ENCODE measurements at regions not wholly inside any gene's neighbourhood (a gene's known extent, or its start where the extent isn't known, plus 50 kb on each side); places are given as distances from the start of the nearest gene placed in this dataset.
"Not testable (repeated sequence)": the region's sequence is repeated elsewhere in the genome, so short reads cannot be mapped to it uniquely, and the experiment has no call there.

GRCh38 chr5:54794135-54794975 lies 191.0 kb downstream of the ESM1 start:
- Histone ChIP-seq H3K9me2 (replicated peaks; ENCODE audit: low read depth, low read length) (no peaks in the 10 kb centered on the region), H3K4me2 (ENCODE audit: low read depth, low read length, poor library complexity, severe bottlenecking) (no peak overlapping the region), H3K4me1 (ENCODE audit: insufficient read depth, low read length, poor library complexity, severe bottlenecking) (no peaks in the 10 kb centered on the region)

DNA sequence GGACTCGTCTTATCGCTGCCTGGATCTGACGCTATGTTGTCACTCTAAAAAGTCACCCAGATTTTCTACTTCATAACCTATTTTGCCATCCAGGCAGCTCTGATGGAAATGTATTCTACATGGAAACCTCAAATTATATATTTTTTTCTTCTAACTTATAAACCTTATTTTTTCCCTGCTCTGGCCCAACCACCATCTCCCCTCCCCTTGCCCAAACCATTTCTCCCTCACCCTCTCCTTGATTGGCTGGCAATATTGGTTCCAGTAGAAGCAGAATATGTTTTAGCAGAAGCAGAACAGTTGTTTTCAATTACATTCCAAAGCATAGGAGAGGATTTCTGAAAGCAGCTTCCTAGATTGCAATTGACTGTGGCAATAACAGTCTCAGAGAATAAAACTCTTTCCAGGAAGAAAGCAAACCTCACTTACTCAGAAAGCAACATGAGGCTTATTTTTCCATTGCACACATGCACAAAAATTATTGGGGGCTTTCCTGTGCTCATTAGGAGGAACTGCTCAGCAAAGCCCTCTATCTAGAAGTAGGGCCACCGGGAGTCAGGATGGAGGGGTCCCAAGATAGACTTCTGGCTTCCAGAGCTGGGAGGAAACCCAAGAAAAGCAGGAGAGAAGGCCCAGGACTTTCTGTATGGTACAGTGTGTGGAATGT lies 191.8 kb downstream of the ESM1 start:
- Histone ChIP-seq H3K9me3 (ENCODE audit: insufficient read depth, low read depth, low read length) (no peaks in the 10 kb centered on the region), H3K79me2 (ENCODE audit: insufficient read depth, low read length) (no peaks in the 10 kb centered on the region), H3K4me2 (ENCODE audit: low read depth, low read length, poor library complexity, severe bottlenecking) (no peak overlapping the region), H3K4me1 (ENCODE audit: insufficient read depth, low read length, poor library complexity, severe bottlenecking) (no peaks in the 10 kb centered on the region), H3F3A (ENCODE audit: low read depth) (no peaks in the 10 kb centered on the region), H4K20me1 (ENCODE audit: insufficient read depth, low read length, poor library complexity, severe bottlenecking) (no peaks in the 10 kb centered on the region), H2AFZ (ENCODE audit: low read length) (no peak overlapping the region), H3K27me3 (ENCODE audit: insufficient read depth, low read length, poor library complexity, severe bottlenecking) (no peaks in the 10 kb centered on the region), H3K9me2 (replicated peaks; ENCODE audit: low read depth, low read length) (no peaks in the 10 kb centered on the region), H3K4me3 (ENCODE audit: low read length, poor library complexity, severe bottlenecking) (no peak overlapping the region), H3K9ac (ENCODE audit: low read depth, low read length, poor library complexity, severe bottlenecking) (no peak overlapping the region), H3K36me3 (ENCODE audit: insufficient read depth, low read length) (no peaks in the 10 kb centered on the region)
- TF ChIP-seq, protein P1, sequence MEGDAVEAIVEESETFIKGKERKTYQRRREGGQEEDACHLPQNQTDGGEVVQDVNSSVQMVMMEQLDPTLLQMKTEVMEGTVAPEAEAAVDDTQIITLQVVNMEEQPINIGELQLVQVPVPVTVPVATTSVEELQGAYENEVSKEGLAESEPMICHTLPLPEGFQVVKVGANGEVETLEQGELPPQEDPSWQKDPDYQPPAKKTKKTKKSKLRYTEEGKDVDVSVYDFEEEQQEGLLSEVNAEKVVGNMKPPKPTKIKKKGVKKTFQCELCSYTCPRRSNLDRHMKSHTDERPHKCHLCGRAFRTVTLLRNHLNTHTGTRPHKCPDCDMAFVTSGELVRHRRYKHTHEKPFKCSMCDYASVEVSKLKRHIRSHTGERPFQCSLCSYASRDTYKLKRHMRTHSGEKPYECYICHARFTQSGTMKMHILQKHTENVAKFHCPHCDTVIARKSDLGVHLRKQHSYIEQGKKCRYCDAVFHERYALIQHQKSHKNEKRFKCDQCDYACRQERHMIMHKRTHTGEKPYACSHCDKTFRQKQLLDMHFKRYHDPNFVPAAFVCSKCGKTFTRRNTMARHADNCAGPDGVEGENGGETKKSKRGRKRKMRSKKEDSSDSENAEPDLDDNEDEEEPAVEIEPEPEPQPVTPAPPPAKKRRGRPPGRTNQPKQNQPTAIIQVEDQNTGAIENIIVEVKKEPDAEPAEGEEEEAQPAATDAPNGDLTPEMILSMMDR (conservative IDR thresholded peaks at IDR 0.05; ENCODE audit: low read length), result no peak
- TF ChIP-seq EZH2phosphoT487 (IDR thresholded peaks at IDR 0.05; ENCODE audit: borderline replicate concordance), result no peak

More at GRCh38 chr5:54794135-54794975, 191.0 kb downstream of the ESM1 start:
- Histone ChIP-seq H3K79me2 (ENCODE audit: insufficient read depth, low read length) (no peaks in the 10 kb centered on the region), H4K20me1 (ENCODE audit: insufficient read depth, low read length, poor library complexity, severe bottlenecking) (no peaks in the 10 kb centered on the region), H2AFZ (ENCODE audit: low read length) (no peak overlapping the region), H3K9me3 (ENCODE audit: insufficient read depth, low read depth, low read length) (no peaks in the 10 kb centered on the region), H3K4me3 (ENCODE audit: low read length, poor library complexity, severe bottlenecking) (no peak overlapping the region), H3K36me3 (ENCODE audit: insufficient read depth, low read length) (no peaks in the 10 kb centered on the region), H3F3A (ENCODE audit: low read depth) (no peaks in the 10 kb centered on the region), H3K27me3 (ENCODE audit: insufficient read depth, low read length, poor library complexity, severe bottlenecking) (no peaks in the 10 kb centered on the region), H3K9ac (ENCODE audit: low read depth, low read length, poor library complexity, severe bottlenecking) (no peak overlapping the region)
- TF ChIP-seq, protein P1 (conservative IDR thresholded peaks at IDR 0.05; ENCODE audit: low read length), result no peak
- TF ChIP-seq EZH2phosphoT487 (IDR thresholded peaks at IDR 0.05; ENCODE audit: borderline replicate concordance), result no peak

DNA sequence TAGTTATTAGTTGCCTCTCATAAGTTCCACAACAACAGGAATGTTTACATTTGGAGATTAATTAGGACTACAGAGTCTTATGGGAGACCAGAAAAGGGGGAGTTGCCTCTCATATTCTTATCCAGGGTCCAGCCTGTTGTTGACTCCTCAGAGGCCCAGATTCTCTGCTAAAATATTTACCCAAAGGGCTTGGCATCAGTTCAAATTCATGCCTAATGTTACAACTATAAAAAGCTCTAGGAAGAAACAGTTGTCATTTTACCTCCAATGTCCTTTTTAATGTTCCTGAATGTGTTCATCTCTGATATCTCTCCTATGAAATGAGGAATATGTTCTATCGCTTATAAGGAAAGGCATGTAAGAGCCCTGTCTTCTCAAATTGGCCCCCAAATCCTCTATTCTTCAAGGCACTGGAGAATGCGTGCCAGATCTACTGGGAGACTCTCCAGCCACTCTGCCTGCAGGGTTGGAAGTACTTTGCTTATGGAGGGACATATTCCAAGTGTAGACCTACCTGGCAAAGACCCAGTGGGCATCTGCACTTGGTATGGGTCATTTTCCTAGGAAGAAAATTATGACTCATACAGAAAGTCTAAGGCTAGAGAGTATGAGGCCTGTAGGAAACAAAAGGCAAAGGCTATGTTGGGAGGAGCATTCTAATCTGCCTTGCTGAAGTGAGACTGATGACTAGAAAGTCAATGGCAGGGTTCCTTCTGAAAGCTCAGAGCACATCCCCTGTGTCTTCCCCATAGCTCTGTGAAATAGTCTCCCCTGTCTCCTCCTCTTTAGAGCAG lies 192.6 kb downstream of the ESM1 start:
- Histone ChIP-seq H4K20me1 (ENCODE audit: insufficient read depth, low read length, poor library complexity, severe bottlenecking) (no peaks in the 10 kb centered on the region), H3K9me3 (ENCODE audit: insufficient read depth, low read depth, low read length) (no peaks in the 10 kb centered on the region), H2AFZ (ENCODE audit: low read length) (no peak overlapping the region), H3K27me3 (ENCODE audit: insufficient read depth, low read length, poor library complexity, severe bottlenecking) (no peaks in the 10 kb centered on the region), H3K79me2 (ENCODE audit: insufficient read depth, low read length) (no peaks in the 10 kb centered on the region), H3K4me3 (ENCODE audit: low read length, poor library complexity, severe bottlenecking) (no peak overlapping the region), H3F3A (ENCODE audit: low read depth) (no peaks in the 10 kb centered on the region), H3K36me3 (ENCODE audit: insufficient read depth, low read length) (no peaks in the 10 kb centered on the region), H3K4me2 (ENCODE audit: low read depth, low read length, poor library complexity, severe bottlenecking) (no peak overlapping the region), H3K4me1 (ENCODE audit: insufficient read depth, low read length, poor library complexity, severe bottlenecking) (no peaks in the 10 kb centered on the region), H3K9ac (ENCODE audit: low read depth, low read length, poor library complexity, severe bottlenecking) (no peak overlapping the region), H3K9me2 (replicated peaks; ENCODE audit: low read depth, low read length) (no peaks in the 10 kb centered on the region)
- TF ChIP-seq, protein P1 (conservative IDR thresholded peaks at IDR 0.05; ENCODE audit: low read length), result no peak
- TF ChIP-seq EZH2phosphoT487 (IDR thresholded peaks at IDR 0.05; ENCODE audit: borderline replicate concordance), result no peak

GRCh38 chr5:54787910-54788309 lies 197.5 kb downstream of the ESM1 start:
- not testable (repeated sequence) for H3K4me2 ChIP-seq (ENCODE audit: low read depth, low read length, poor library complexity, severe bottlenecking); H4K20me1 ChIP-seq (ENCODE audit: insufficient read depth, low read length, poor library complexity, severe bottlenecking); H3K4me3 ChIP-seq (ENCODE audit: low read length, poor library complexity, severe bottlenecking); H3K9ac ChIP-seq (ENCODE audit: low read depth, low read length, poor library complexity, severe bottlenecking); H3K36me3 ChIP-seq (ENCODE audit: insufficient read depth, low read length); H2AFZ ChIP-seq (ENCODE audit: low read length); H3K79me2 ChIP-seq (ENCODE audit: insufficient read depth, low read length); H3K9me3 ChIP-seq (ENCODE audit: insufficient read depth, low read depth, low read length); H3F3A ChIP-seq (ENCODE audit: low read depth); H3K9me2 ChIP-seq (replicated peaks; ENCODE audit: low read depth, low read length); H3K4me1 ChIP-seq (ENCODE audit: insufficient read depth, low read length, poor library complexity, severe bottlenecking); H3K27me3 ChIP-seq (ENCODE audit: insufficient read depth, low read length, poor library complexity, severe bottlenecking)

Measured in Loucy (cell line).